NCI-H2081 (cell line): ENCODE measurements at regions not wholly inside any gene's neighbourhood (a gene's known extent, or its start where the extent isn't known, plus 50 kb on each side); places are given as distances from the start of the nearest gene placed in this dataset.

Experiments used
- DNase-seq, 2 experiments: peaks; one replicate each; lab custom pipeline; 2025; lab: John Stamatoyannopoulos, UW

GRCh38 chr20:16115911-16116552 lies 457.2 kb downstream of the KIF16B start:
- no peak for DNase-seq

- DNase-seq: no peak
These were observed 459.5 kb downstream of the KIF16B start for GRCh38 chr20:16113736-16114135.

- no peak for DNase-seq
These were observed 461.3 kb downstream of the KIF16B start for GRCh38 chr20:16111852-16112412.

GRCh38 chr20:16111172-16111832 lies 461.9 kb downstream of the KIF16B start:
- DNase-seq: no peak

- no peak for DNase-seq
These were observed 465.9 kb downstream of the KIF16B start for GRCh38 chr20:16107172-16107870.

GRCh38 chr20:16106191-16106849 lies 466.9 kb downstream of the KIF16B start:
- DNase-seq: no peak

GRCh38 chr20:16104783-16105182 lies 468.5 kb downstream of the KIF16B start:
- DNase-seq: no peak
